SKM-1 treated with dmso at 0.1 percent for 144 hours (cell line): ENCODE measurements at regions not wholly inside any gene's neighbourhood (a gene's known extent, or its start where the extent isn't known, plus 50 kb on each side); places are given as distances from the start of the nearest gene placed in this dataset.

Experiments
- DNase-seq: peaks from one replicate; lab custom pipeline; 2025; ENCODE audit not compliant: unreplicated experiment; lab: John Stamatoyannopoulos, UW

DNA sequence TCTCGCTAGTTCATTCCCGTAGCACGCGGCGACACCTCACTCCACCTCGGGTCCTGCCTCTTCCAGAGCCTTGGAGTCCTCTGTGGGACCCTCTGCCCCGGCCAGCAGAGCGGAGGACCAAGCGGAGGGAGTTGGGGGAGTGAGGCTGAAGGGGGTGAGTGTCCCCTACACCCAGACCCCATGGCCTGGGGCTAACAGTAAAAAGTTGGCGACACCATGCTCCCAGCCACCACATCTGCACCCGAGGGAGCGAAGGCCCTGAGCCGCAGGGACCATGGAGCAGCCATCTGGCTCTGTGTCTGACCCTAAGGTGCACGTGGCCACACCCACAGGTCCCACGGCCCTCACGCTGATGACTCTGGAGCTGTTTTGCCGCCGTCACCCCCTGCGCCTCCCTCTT, 293.8 kb downstream of the BRD1 start:
- DNase-seq: no peak

- DNase-seq: no peak
These were observed 294.5 kb downstream of the BRD1 start for GRCh38 chr22:49532869-49533802.

GRCh38 chr22:49531368-49531791, 296.3 kb downstream of the BRD1 start:
- DNase-seq: no peak

- no peak for DNase-seq
These were observed 296.9 kb downstream of the BRD1 start for GRCh38 chr22:49530671-49531367.

DNA sequence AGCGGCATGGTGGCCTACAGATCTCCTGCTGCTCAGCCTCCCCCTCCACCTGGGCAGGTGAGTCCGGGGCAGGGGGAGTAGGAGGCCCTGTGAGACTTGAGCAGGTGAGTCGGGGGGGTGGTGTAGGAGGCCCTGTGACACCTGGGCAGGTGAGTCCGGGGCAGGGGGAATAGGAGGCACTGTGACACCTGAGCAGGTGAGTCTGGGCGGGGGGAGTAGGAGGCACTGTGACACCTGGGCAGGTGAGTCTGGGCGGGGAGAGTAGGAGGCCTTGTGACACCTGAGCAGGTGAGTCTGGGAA, 299.3 kb downstream of the BRD1 start:
- DNase-seq: no peak

- DNase-seq: no peak
These were observed 299.9 kb downstream of the BRD1 start for GRCh38 chr22:49527611-49528419.

- no peak for DNase-seq
These were observed 301.7 kb downstream of the BRD1 start for GRCh38 chr22:49525801-49526535.

DNA sequence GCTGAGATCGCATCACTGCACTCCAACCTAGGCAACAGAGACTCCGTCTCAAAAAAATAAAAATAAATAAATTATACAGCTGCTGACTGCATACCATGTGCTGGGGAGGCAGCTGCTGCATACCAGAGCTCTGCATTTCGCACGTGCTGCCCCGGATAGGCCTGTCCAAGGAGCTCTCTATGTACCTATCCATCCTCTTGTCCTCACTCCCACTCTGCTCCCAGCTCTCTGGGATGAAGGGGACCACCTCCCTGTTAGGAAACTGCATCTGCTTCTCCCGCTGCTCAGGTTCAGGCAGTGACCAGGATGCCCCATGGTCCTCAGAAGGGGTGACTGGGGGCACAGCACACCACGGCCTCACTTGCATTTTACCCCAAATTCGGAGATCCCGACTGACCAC, 302.3 kb downstream of the BRD1 start:
- DNase-seq: no peak

GRCh38 chr22:49524362-49524761, 303.3 kb downstream of the BRD1 start:
- DNase-seq: no peak

- DNase-seq: no peak
These were observed 304.2 kb downstream of the BRD1 start for GRCh38 chr22:49523374-49524008.

GRCh38 chr22:49522582-49523373, 304.9 kb downstream of the BRD1 start:
- no peak for DNase-seq

DNA sequence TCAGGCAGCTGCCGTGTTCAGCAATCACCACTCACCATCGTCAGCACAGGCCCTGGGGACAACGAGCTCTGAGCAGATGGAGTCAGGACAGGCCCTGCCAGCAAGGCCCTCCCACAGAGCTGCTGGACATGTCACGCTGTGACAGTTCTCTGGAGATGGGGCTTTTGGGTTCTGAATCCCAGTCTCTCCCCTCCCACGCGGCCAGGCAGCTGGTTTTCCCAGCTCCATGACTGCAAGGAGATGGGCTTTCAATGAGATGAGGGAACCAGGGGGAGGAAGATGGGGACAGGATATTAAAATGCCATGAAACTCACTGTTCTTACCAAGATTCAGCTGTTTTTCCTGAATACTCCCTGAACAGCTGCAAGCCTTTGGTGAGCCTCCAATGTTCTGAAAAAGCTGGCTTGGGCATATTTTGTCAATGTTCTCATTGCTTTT, 305.9 kb downstream of the BRD1 start:
- DNase-seq: no peak

DNA sequence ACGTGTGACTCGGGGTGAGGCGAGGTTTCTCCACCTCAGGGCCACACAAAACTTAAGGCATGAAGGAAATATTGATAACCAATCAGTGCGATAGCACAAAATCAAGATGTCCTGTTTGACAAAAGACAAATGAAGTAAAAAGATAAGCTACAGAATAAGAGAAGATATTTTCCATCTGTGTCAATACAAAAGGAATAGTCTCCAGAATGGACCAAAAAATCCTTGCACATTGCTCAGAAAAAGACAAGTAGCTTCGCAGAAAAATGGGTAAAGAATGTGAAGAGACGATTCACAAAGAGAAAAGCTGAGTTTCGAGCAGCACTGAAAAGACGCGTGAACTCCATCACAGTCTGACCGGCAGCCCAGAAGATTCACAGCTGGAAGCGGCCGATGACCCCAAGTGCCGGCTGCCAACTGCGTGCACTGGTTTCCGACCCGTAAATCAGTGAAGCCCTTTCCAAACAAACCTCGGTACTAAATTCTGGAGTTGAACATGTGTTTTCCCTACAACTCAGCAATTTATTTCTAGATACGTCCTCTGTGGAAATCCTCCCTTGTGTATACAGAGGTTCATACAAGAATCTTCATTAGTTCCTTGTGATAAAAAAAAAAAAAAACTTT, 308.4 kb downstream of the BRD1 start:
- no peak for DNase-seq

GRCh38 chr22:49518436-49518970, 309.2 kb downstream of the BRD1 start:
- no peak for DNase-seq

DNA sequence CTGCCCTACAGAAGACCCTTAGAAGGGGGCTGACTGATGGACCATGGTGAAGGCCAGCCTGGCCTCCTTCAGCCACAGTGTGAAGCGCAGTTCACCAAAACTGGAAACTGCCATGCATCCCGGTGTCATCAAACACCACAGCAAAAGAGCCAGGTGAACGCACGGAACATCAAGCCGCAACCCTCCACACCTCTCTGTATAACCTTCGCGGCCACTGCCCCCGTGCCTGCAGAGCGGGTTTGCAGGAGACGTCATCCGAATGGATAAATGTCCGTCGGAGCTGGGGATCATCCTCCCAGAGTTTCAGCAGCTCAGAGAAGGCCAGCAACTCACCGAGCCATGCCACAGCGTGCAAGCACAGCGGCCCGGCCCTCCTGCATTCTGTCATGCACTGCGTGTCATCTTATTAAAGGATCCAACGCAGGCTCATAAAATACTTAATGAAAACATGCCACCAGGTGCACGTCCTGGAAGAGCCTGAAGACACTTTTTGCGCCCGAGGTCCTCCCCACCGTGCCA, 309.9 kb downstream of the BRD1 start:
- DNase-seq: no peak

DNA sequence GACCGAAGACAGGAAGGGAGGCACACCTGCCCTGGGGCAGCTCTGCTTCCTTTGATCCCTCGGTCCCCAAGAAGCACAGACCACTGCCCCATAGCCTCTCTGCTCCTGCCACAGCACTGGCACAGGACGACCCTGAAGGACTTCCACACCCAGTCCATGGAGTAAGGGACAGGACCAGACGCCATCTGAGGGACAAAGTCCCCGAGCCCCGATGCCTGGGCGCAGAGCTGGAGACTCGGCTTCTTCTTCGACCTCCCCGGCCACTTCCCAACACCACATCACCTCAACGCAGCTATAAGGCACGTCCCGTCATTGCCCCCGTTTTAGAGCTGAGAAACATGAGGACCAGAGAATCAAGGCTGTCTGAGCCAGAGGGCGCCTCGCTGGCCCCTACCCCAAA, 310.5 kb downstream of the BRD1 start:
- DNase-seq: no peak

GRCh38 chr22:49515475-49515874, 312.2 kb downstream of the BRD1 start:
- DNase-seq: no peak

DNA sequence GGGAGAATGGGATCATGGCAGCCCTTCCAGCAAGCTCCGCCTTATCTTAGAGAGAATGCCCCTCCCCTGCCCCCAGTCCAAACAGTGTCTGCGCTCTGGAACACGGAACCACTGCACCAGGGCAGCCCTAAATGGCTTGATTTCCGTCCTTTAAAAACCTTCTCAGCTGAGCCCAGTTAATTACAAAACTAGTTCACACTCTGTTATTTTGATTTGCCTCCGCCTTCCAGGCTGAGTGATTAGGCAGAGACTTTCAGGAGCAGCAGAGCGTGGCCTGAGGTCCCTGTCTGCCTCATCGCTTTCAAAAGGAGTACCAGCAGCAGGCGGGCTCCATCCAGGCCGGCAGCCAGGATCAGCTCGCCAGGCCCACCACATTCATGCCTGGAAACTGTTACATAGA, 313.0 kb downstream of the BRD1 start:
- no peak for DNase-seq

- no peak for DNase-seq
These were observed 313.5 kb downstream of the BRD1 start for GRCh38 chr22:49514211-49514610.
